GM12891 (cell line): ENCODE measurements at regions not wholly inside any gene's neighbourhood (a gene's known extent, or its start where the extent isn't known, plus 50 kb on each side); places are given as distances from the start of the nearest gene placed in this dataset.

Experiments used
- POLR2A ChIP-seq: IDR thresholded peaks from 2 replicates; pipeline ENCODE4 v1.6.1; 2011; ENCODE audit warnings: low read depth, low read length, control low read depth
- POLR2AphosphoS5 ChIP-seq: IDR thresholded peaks from 2 replicates; pipeline ENCODE4 v1.6.1; 2011; ENCODE audit warnings: low read depth, low read length, control low read depth
- TAF1 ChIP-seq: IDR thresholded peaks from 2 replicates; pipeline ENCODE4 v1.6.1; 2011; ENCODE audit warnings: low read depth, low read length, control low read depth

- TF ChIP-seq POLR2A: no peak
- no peak for TF ChIP-seq POLR2AphosphoS5
- TF ChIP-seq TAF1: no peak
Observed at GRCh38 chr22:22703203-22703570, 58.8 kb downstream of the GGTLC2 start.
